Keratinocyte (primary cell): ENCODE measurements at regions not wholly inside any gene's neighbourhood (a gene's known extent, or its start where the extent isn't known, plus 50 kb on each side); places are given as distances from the start of the nearest gene placed in this dataset.

ENCODE experiments used
- DNase-seq: peaks from one replicate; pipeline ENCODE4 v3.0.0-alpha.2; 2011; ENCODE audit warnings: low read depth, missing footprints, low spot score
- FAIRE-seq: peaks from 2 replicates; lab custom pipeline; 2011; peaks lifted over from hg19 to GRCh38; lab: Jason Lieb, UNC
- H2AFZ ChIP-seq: 2 replicates; pipeline ENCODE4 v1.6.0; 2012; ENCODE audit warnings: low read length, control low read depth, inconsistent platforms; ENCODE audit not compliant: control insufficient read depth
- H3K27ac ChIP-seq: 2 replicates; pipeline ENCODE4 v1.5.1; 2011; ENCODE audit warnings: low read length; ENCODE audit not compliant: control insufficient read depth, insufficient read depth
- H3K27me3 ChIP-seq: 3 replicates; pipeline ENCODE4 v1.6.0; 2011; ENCODE audit warnings: low read length; ENCODE audit not compliant: control insufficient read depth, insufficient read depth; ENCODE audit errors: extremely low read depth
- H3K36me3 ChIP-seq, 2 experiments: 2 replicates in 1 of 2; 3 replicates in 1 of 2; pipeline ENCODE4 v1.5.1; 2011; ENCODE audit warnings: low read length in 2 of 2, mild to moderate bottlenecking in 1 of 2; ENCODE audit not compliant: control insufficient read depth in 2 of 2, insufficient read depth in 2 of 2; ENCODE audit errors: extremely low read depth in 1 of 2
- H3K4me1 ChIP-seq: 3 replicates; pipeline ENCODE4 v1.5.1; 2011; ENCODE audit warnings: low read length; ENCODE audit not compliant: control insufficient read depth, insufficient read depth; ENCODE audit errors: extremely low read depth
- H3K4me2 ChIP-seq: 3 replicates; pipeline ENCODE4 v1.6.0; 2011; ENCODE audit warnings: low read depth, low read length; ENCODE audit not compliant: control insufficient read depth, insufficient read depth; ENCODE audit errors: extremely low read depth
- H3K4me3 ChIP-seq, 3 experiments: fragments of 200-600 bp in 1 of 3; sonication (generic) in 1 of 3; 2 replicates in 2 of 3; 3 replicates in 1 of 3; pipeline ENCODE4 v1.5.1; 2011 to 2016; ENCODE audit warnings: low read length in 3 of 3, mild to moderate bottlenecking in 3 of 3, control low read depth in 2 of 3, inconsistent platforms in 1 of 3, low read depth in 1 of 3, mixed read lengths in 1 of 3, mixed run types in 1 of 3, moderate library complexity in 1 of 3; ENCODE audit not compliant: control insufficient read depth in 2 of 3, insufficient read depth in 2 of 3; ENCODE audit errors: extremely low read depth in 1 of 3
- H3K79me2 ChIP-seq: 2 replicates; pipeline ENCODE4 v1.6.0; 2012; ENCODE audit warnings: low read length; ENCODE audit not compliant: control insufficient read depth, insufficient read depth
- H3K9ac ChIP-seq: 3 replicates; pipeline ENCODE4 v1.6.0; 2011; ENCODE audit warnings: low read length; ENCODE audit not compliant: control insufficient read depth, insufficient read depth; ENCODE audit errors: extremely low read depth
- H3K9me1 ChIP-seq: 3 replicates; pipeline ENCODE4 v1.6.0; 2011; ENCODE audit warnings: low read length; ENCODE audit not compliant: control insufficient read depth, insufficient read depth; ENCODE audit errors: extremely low read depth
- H3K9me3 ChIP-seq: 2 replicates; pipeline ENCODE4 v1.5.1; 2012; ENCODE audit warnings: low read depth, low read length; ENCODE audit not compliant: control insufficient read depth
- H4K20me1 ChIP-seq: 3 replicates; pipeline ENCODE4 v1.6.0; 2011; ENCODE audit warnings: low read length; ENCODE audit not compliant: control insufficient read depth, insufficient read depth; ENCODE audit errors: extremely low read depth
- EZH2 ChIP-seq: IDR thresholded peaks from one replicate; pipeline ENCODE4 v1.6.1; 2012; ENCODE audit warnings: inconsistent platforms, mild to moderate bottlenecking, low read length, moderate library complexity
- dilution Hi-C: fragments of 300-500 bp; cut with MboI; formaldehyde crosslinking; loops from one replicate; pipeline ENCODE4 v1.7.0; 2020; ENCODE audit warnings: low sequenced_read_pairs; ENCODE audit not compliant: extremely low pct_ligation_motif_present
- TF ChIP-seq, protein P1 (sequence below), 3 experiments: IDR thresholded peaks in 1 of 3; conservative IDR thresholded peaks in 1 of 3; optimal IDR thresholded peaks in 1 of 3; 2 replicates in 2 of 3; 3 replicates in 1 of 3; pipeline versions ENCODE3 to v1.5.1; 2011; ENCODE audit warnings: low read length in 3 of 3, mild to moderate bottlenecking in 3 of 3, moderate library complexity in 2 of 3, control low read depth in 1 of 3, inconsistent platforms in 1 of 3; ENCODE audit not compliant: insufficient read depth in 2 of 3; ENCODE audit errors: extremely low read depth in 1 of 3

GRCh38 chr1:88462096-88462487, 222.0 kb upstream of the PKN2 start:
- dilution Hi-C loops: no loop called here
- Histone ChIP-seq H3K36me3 (no peaks in the 10 kb centered on the region), H3K4me1 (no peaks in the 10 kb centered on the region), H3K27me3 (peaks cover 23% of the 10 kb centered on the region), H3K9ac (no peak overlapping the region), H3K4me2 (peak overlapping the region; percentile 53), H4K20me1 (no peaks in the 10 kb centered on the region), H3K9me3 (no peaks in the 10 kb centered on the region), H3K79me2 (no peaks in the 10 kb centered on the region), H3K9me1 (no peaks in the 10 kb centered on the region), H3K4me3 (no peak overlapping the region), H2AFZ (no peak overlapping the region), H3K27ac (no peak overlapping the region)
- no peak for DNase-seq
- TF ChIP-seq, protein P1, sequence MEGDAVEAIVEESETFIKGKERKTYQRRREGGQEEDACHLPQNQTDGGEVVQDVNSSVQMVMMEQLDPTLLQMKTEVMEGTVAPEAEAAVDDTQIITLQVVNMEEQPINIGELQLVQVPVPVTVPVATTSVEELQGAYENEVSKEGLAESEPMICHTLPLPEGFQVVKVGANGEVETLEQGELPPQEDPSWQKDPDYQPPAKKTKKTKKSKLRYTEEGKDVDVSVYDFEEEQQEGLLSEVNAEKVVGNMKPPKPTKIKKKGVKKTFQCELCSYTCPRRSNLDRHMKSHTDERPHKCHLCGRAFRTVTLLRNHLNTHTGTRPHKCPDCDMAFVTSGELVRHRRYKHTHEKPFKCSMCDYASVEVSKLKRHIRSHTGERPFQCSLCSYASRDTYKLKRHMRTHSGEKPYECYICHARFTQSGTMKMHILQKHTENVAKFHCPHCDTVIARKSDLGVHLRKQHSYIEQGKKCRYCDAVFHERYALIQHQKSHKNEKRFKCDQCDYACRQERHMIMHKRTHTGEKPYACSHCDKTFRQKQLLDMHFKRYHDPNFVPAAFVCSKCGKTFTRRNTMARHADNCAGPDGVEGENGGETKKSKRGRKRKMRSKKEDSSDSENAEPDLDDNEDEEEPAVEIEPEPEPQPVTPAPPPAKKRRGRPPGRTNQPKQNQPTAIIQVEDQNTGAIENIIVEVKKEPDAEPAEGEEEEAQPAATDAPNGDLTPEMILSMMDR (optimal IDR thresholded peaks at IDR 0.05 in 1 of 3, IDR thresholded peaks at IDR 0.05 in 1 of 3, conservative IDR thresholded peaks at IDR 0.05 in 1 of 3; ENCODE audit: extremely low read depth in 1 of 3, insufficient read depth in 2 of 3, low read length in 3 of 3): no peak
- no peak for TF ChIP-seq EZH2
- no peak for FAIRE-seq

- H3K79me2 ChIP-seq: no peaks in the 10 kb centered on the region
- no peaks in the 10 kb centered on the region for H3K4me1 ChIP-seq
- no peaks in the 10 kb centered on the region for H3K9me1 ChIP-seq
- H3K27ac ChIP-seq: no peak overlapping the region
- H2AFZ ChIP-seq: no peak overlapping the region
- peaks cover 23% of the 10 kb centered on the region for H3K27me3 ChIP-seq
- H3K9me3 ChIP-seq: no peaks in the 10 kb centered on the region
- H3K36me3 ChIP-seq: no peaks in the 10 kb centered on the region
- no peak for TF ChIP-seq EZH2
- TF ChIP-seq, protein P1 (optimal IDR thresholded peaks at IDR 0.05 in 1 of 3, IDR thresholded peaks at IDR 0.05 in 1 of 3, conservative IDR thresholded peaks at IDR 0.05 in 1 of 3; ENCODE audit: extremely low read depth in 1 of 3, insufficient read depth in 2 of 3, low read length in 3 of 3): no peak
- DNase-seq (no peak), FAIRE-seq (no peak)
- peak overlapping the region in 1 of 3 experiments; percentile 14 for H3K4me3 ChIP-seq
- H4K20me1 ChIP-seq: no peaks in the 10 kb centered on the region
- H3K4me2 ChIP-seq: peak overlapping the region; percentile 53
- no peak overlapping the region for H3K9ac ChIP-seq
- dilution Hi-C loops: no loop called here
These were observed 221.4 kb upstream of the PKN2 start for GRCh38 chr1:88462488-88463261.
